K562 (cell line): ENCODE measurements at regions not wholly inside any gene's neighbourhood (a gene's known extent, or its start where the extent isn't known, plus 50 kb on each side); places are given as distances from the start of the nearest gene placed in this dataset.

ENCODE experiments used
- ATAC-seq: fragments of 200-7000 bp; cut with Tn5 transposase; 3 replicates; pipeline ENCODE4 v1.9.1; 2020; ENCODE audit warnings: moderate library complexity
- BruUV-seq: library from RNA; stranded (reverse); fragments of 400-500 nt; replicated peaks from 2 replicates; lab custom pipeline; 2021; lab: Mats Ljungman, UMichigan
- CTCF ChIA-PET: fragments of 300-600 bp; formaldehyde crosslinking; extraction: SDS; loops from one replicate; lab custom pipeline; 2021; ENCODE audit warnings: low intra/inter-chr PET ratio; lab: Yijun Ruan, JAX
- POLR2A ChIA-PET: fragments of 300-600, 350-650 bp; sonication (Branson Sonifier 250); formaldehyde crosslinking; extraction: SDS; loops from one replicate; lab custom pipeline; 2021; ENCODE audit warnings: antibody characterized with exemption, inconsistent platforms; lab: Yijun Ruan, JAX
- DNase-seq, 4 experiments: peaks; one replicate each; pipeline versions ENCODE4 v3.0.0 to v3.0.0-alpha.2; 2011 to 2018; ENCODE audit warnings: low spot score in 3 of 4, mixed read lengths in 3 of 4; ENCODE audit errors: extremely low read depth in 1 of 4
- FAIRE-seq: peaks from 2 replicates; lab custom pipeline; 2011; peaks lifted over from hg19 to GRCh38; lab: Jason Lieb, UNC
- H2AFZ ChIP-seq: 2 replicates; pipeline ENCODE4 v1.6.0; 2011; ENCODE audit warnings: low read depth, low read length, control low read depth, inconsistent platforms
- H3K27ac ChIP-seq: fragments of 200-600 bp; 3 replicates; pipeline ENCODE4 v1.8.0; 2011; ENCODE audit warnings: low read depth, mild to moderate bottlenecking, control low read depth, inconsistent platforms, low read length, moderate library complexity, mixed read lengths; ENCODE audit errors: extremely low read depth
- H3K27me3 ChIP-seq, 2 experiments: fragments of 300-600 bp in 1 of 2; 2 replicates in 1 of 2; 3 replicates in 1 of 2; pipeline versions ENCODE4 v1.6.0 to v1.8.0; 2011; ENCODE audit warnings: inconsistent platforms in 2 of 2, low read length in 2 of 2, mild to moderate bottlenecking in 1 of 2, mixed read lengths in 1 of 2, moderate library complexity in 1 of 2; ENCODE audit not compliant: control insufficient read depth in 2 of 2, insufficient read depth in 2 of 2
- H3K36me3 ChIP-seq: fragments of 300-600 bp; 3 replicates; pipeline ENCODE4 v1.8.0; 2011; ENCODE audit warnings: mild to moderate bottlenecking, low read length, inconsistent platforms; ENCODE audit not compliant: control insufficient read depth, insufficient read depth
- H3K4me1 ChIP-seq, 2 experiments: fragments of 200-600 bp in 1 of 2; replicated peaks in 1 of 2; 2 replicates in 1 of 2; 3 replicates in 1 of 2; pipeline versions ENCODE4 v1.5.1 to v1.8.0; 2011; ENCODE audit warnings: inconsistent platforms in 2 of 2, low read length in 2 of 2, mild to moderate bottlenecking in 1 of 2, mixed read lengths in 1 of 2, moderate library complexity in 1 of 2; ENCODE audit not compliant: control insufficient read depth in 2 of 2, insufficient read depth in 2 of 2
- H3K4me2 ChIP-seq: 2 replicates; pipeline ENCODE4 v1.6.1; 2011; ENCODE audit warnings: low read length, control low read depth, inconsistent platforms, mixed read lengths; ENCODE audit not compliant: insufficient read depth
- H3K4me3 ChIP-seq: fragments of 200-600 bp; sonication (generic), shearing (Covaris generic); 2 replicates; pipeline ENCODE4 v1.5.1; 2016; ENCODE audit warnings: control low read depth, inconsistent platforms
- H3K79me2 ChIP-seq: fragments of 200-600 bp; 3 replicates; pipeline ENCODE4 v1.8.0; 2011; ENCODE audit warnings: low read length, inconsistent platforms; ENCODE audit not compliant: control insufficient read depth, insufficient read depth
- H3K9ac ChIP-seq, 2 experiments: 2 replicates each; pipeline versions ENCODE4 v1.6.0 to v1.6.1; 2011; ENCODE audit warnings: low read depth in 2 of 2, low read length in 2 of 2, control low read depth in 1 of 2, inconsistent platforms in 1 of 2, mild to moderate bottlenecking in 1 of 2, mixed read lengths in 1 of 2; ENCODE audit not compliant: insufficient read depth in 1 of 2
- H3K9me1 ChIP-seq: one replicate; pipeline ENCODE4 v1.6.0; 2011; ENCODE audit warnings: inconsistent platforms, mild to moderate bottlenecking, low read length, moderate library complexity; ENCODE audit not compliant: control insufficient read depth, insufficient read depth
- H3K9me3 ChIP-seq: replicated peaks from 2 replicates; pipeline ENCODE4 v1.5.1; 2011; ENCODE audit warnings: low read depth, low read length, inconsistent platforms; ENCODE audit not compliant: control insufficient read depth, insufficient read depth
- H4K20me1 ChIP-seq: replicated peaks from 2 replicates; pipeline ENCODE4 v1.6.1; 2011; ENCODE audit warnings: low read length, inconsistent platforms, mixed read lengths; ENCODE audit not compliant: control insufficient read depth, insufficient read depth
- BRD9 ChIP-seq: fragments of 450-650 bp; IDR thresholded peaks from 2 replicates; pipeline ENCODE4 v1.6.1; 2018; ENCODE audit warnings: low read depth; ENCODE audit not compliant: partially characterized antibody
- CEBPB ChIP-seq: fragments of 450-650 bp; IDR thresholded peaks from 2 replicates; pipeline ENCODE4 v1.6.1; 2016; ENCODE audit warnings: missing genetic modification characterization, missing compliant biosample characterization
- CEBPG ChIP-seq, 3 experiments: fragments of 200-800 bp in 1 of 3; sonication (Bioruptor generic) in 1 of 3; sonication (generic) in 1 of 3; formaldehyde crosslinking in 1 of 3; IDR thresholded peaks in 2 of 3; conservative IDR thresholded peaks in 1 of 3; 2 replicates each; pipeline versions ENCODE4 v1.6.1 to v1.8.0; 2016 to 2022; ENCODE audit warnings: missing compliant biosample characterization in 2 of 3, missing genetic modification characterization in 2 of 3, mild to moderate bottlenecking in 1 of 3, missing genetic modification reagents in 1 of 3
- ELK1 ChIP-seq: sonication (generic); formaldehyde crosslinking; IDR thresholded peaks from 2 replicates; pipeline ENCODE4 v1.8.1; 2022; ENCODE audit warnings: missing genetic modification reagents
- FOXA3 ChIP-seq, 2 experiments: fragments of 450-650 bp in 1 of 2; sonication (generic) in 1 of 2; formaldehyde crosslinking; IDR thresholded peaks in 1 of 2; conservative IDR thresholded peaks in 1 of 2; 2 replicates each; pipeline versions ENCODE4 v1.4.0 to v1.8.0; 2020 to 2022; ENCODE audit warnings: mild to moderate bottlenecking in 2 of 2, missing genetic modification reagents in 1 of 2
- HCFC1 ChIP-seq: IDR thresholded peaks from 2 replicates; pipeline ENCODE4 v1.6.1; 2012; ENCODE audit warnings: low read depth, low read length, improper control_type of control experiment
- RBFOX2 ChIP-seq: fragments of 200-400 bp; formaldehyde crosslinking; IDR thresholded peaks from 2 replicates; pipeline ENCODE4 v1.6.1; 2017; ENCODE audit warnings: low read depth, mild to moderate bottlenecking, low read length, moderate library complexity
- SMARCA5 ChIP-seq: fragments of 450-650 bp; IDR thresholded peaks from 2 replicates; pipeline ENCODE4 v1.6.1; 2016
- ZNF224 ChIP-seq: sonication (generic); formaldehyde crosslinking; IDR thresholded peaks from 2 replicates; pipeline ENCODE4 v1.8.0; 2022; ENCODE audit warnings: mild to moderate bottlenecking, missing genetic modification reagents
- ZNF740 ChIP-seq, 3 experiments: fragments of 200-800 bp in 1 of 3; sonication (Bioruptor generic) in 1 of 3; sonication (generic) in 1 of 3; formaldehyde crosslinking in 1 of 3; IDR thresholded peaks; 2 replicates each; pipeline versions ENCODE4 v1.6.1 to v1.8.0; 2016 to 2022; ENCODE audit warnings: mild to moderate bottlenecking in 2 of 3, missing compliant biosample characterization in 2 of 3, missing genetic modification characterization in 2 of 3, missing genetic modification reagents in 1 of 3
- WGBS: fragments of 100-300 bp; shearing (Covaris generic); methylation state at CpG from one replicate; pipeline ENCODE4 v1.1.6; 2016; ENCODE audit warnings: low coverage, mixed read lengths; ENCODE audit not compliant: insufficient coverage; ENCODE audit errors: missing lambda C conversion rate; 5-methylcytosine and 5-hydroxymethylcytosine counted together
- in situ Hi-C: fragments of 300-500 bp; cut with MboI; formaldehyde crosslinking; loops from 4 replicates; pipeline ENCODE4 v1.15.0; 2018; ENCODE audit warnings: inconsistent platforms, mixed read lengths
- intact Hi-C: fragments of 100-400 bp; cut with micrococcal nuclease; formaldehyde crosslinking; loops from 2 replicates; pipeline ENCODE4 v1.14.2; 2022

GRCh38 chr12:93107514-93108312 lies 178.6 kb upstream of the EEA1 start:
- 15% methylated on average over 5 of the region's 5 CpGs for WGBS
- Histone ChIP-seq H3K36me3 (no peaks in the 10 kb centered on the region), H3K4me3 (no peak overlapping the region), H3K27me3 (no peaks in the 10 kb centered on the region), H3K4me2 (no peak overlapping the region), H4K20me1 (no peaks in the 10 kb centered on the region), H3K79me2 (no peaks in the 10 kb centered on the region), H2AFZ (no peak overlapping the region), H3K27ac (no peak overlapping the region), H3K4me1 (no peaks in the 10 kb centered on the region; a peak in 1 of 5 replicates), H3K9me1 (no peaks in the 10 kb centered on the region), H3K9ac (no peak overlapping the region), H3K9me3 (no peaks in the 10 kb centered on the region)
- DNase-seq = no peak
- ChIA-PET CTCF (no interaction called here), POLR2A (no interaction called here)
- in situ Hi-C loops (no loop called here), intact Hi-C loops (no loop called here)
- FAIRE-seq = no peak
- no TSS peak for BruUV-seq
- peak; percentile 29; the same call in 2 of the 3 replicates for ATAC-seq
- TF ChIP-seq ELK1 (CRISPR knock-in tag) (no peak), BRD9 (no peak), CEBPG (CRISPR knock-in tag; IDR thresholded peaks at IDR 0.05) (no peak), CEBPG (tag; conservative IDR thresholded peaks at IDR 0.05 in 1 of 2, IDR thresholded peaks at IDR 0.05 in 1 of 2) (peak; percentile 49 to 66), ZNF740 (CRISPR knock-in tag; IDR thresholded peaks at IDR 0.05) (no peak), ZNF740 (tag; IDR thresholded peaks at IDR 0.05) (no peak), ZNF224 (CRISPR knock-in tag) (no peak), HCFC1 (no peak), FOXA3 (CRISPR knock-in tag; conservative IDR thresholded peaks at IDR 0.05 in 1 of 2, IDR thresholded peaks at IDR 0.05 in 1 of 2) (no peak), RBFOX2 (no peak), SMARCA5 (no peak), CEBPB (peak; percentile 77)
